ENCODE measurements at regions not wholly inside any gene's neighbourhood (a gene's known extent, or its start where the extent isn't known, plus 50 kb on each side); places are given as distances from the start of the nearest gene placed in this dataset.

DNA sequence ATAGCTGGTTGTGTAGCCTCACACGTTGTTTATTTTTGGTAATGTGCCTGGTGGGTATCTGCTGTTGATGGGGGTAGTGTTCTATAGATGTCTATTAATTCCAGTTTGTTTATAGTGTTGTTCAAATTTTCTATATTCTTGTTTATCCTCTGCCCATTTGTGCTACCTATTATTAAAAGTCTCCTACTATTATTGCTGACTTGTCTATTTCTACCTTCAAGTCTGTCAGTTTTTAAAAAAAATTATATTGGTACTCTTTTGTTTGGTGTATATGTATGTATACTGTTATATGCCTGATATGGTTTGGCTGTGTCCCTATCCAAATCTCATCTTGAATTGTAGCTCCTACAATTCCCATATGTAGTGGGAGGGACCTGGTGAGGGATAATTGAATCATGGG is 578.6 kb downstream of the PCDH7 start:
- DNase-seq: no peak

DNA sequence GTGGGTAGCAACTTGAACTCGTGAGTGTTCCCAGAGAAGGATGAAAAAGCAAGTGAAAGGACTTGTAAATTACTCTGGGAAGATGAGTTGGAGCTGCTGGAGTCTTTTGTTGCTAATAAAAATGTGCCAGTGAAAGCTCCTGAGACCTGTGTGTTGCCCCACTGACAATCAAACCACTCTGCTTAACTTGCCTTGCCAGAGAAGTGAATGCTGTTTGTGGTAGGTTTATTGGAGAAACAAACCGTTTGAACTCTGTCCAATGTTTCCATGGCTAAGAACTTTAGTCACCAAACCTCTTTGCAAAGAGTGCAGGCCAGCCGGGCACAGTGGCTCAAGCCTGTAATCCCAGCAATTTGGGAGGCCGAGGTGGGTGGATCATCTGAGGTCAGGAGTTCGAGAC is 586.9 kb downstream of the PCDH7 start:
- no peak for DNase-seq

DNA sequence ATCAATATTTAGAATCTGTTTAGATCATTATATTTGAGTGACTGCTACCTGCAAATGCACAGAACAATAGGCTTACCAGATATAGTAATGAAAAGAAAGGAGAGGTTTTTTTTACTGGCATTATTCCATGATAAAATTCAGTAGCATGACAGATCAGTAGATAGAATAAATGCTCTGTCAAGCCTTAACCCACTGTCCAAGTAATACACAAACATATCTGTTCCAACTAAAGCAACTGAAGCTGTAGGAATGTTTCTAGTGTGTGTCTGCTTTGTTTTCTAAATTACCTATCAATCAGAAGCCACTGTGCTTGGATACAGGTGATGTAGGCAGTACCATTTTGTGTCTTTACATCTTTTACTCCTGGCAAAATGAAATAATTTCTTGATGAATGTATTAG is 604.6 kb downstream of the PCDH7 start:
- no peak for DNase-seq

DNA sequence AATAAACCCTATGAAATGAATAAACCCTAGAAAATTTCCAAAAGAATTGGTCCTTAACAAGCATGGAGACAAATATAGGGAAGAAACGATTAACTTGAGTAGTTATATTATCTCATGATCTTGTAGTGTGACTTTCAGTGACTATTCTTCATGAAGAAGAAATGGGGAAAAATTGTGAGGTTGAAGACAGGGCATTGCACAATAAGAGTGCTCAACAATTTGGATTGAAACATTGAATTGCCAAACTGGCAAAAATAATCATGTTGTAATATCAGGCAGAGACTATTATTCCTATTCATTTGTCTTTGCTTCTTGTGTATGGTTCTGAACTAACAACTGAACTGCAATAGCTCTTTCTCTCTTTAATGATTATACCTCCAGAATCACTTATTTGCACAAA is 605.1 kb downstream of the PCDH7 start:
- no peak for DNase-seq

DNA sequence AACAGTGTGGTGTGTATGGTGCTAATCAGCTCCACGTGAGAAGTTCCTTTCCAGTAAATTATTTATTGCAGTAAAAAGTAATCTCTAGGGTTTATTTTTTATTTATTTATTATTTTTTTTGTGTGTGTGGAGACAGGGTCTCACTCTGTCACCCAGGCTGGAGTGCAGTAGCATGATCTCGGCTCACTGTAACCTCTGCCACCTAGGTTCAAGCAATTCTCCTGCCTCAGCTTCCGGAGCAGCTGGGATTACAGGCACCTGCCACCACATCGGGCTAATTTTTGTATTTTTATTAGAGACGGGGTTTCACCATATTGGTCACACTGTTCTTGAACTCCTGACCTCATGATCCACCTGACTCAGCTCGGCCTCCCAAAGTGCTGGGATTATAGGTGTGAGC is 606.9 kb downstream of the PCDH7 start:
- DNase-seq: no peak

DNA sequence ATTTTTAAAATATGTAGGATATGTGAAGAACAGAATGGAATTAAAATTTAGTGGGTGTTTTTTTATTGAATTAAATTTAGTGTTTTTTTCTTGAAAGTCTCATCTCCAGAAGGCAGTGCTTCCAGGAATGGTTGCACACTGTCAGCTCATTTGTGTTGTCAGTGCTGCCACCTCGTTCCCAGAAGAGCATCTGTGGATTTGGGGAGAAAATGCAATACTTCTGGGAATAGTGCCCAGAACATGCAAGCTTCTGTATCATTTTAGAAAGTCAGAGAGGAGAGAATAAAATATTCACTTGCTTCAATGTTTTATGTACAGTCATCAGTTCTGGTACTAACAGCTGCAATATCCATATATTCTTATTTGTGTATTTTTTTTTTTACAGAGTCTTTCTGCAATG is 608.8 kb downstream of the PCDH7 start:
- DNase-seq: no peak

DNA sequence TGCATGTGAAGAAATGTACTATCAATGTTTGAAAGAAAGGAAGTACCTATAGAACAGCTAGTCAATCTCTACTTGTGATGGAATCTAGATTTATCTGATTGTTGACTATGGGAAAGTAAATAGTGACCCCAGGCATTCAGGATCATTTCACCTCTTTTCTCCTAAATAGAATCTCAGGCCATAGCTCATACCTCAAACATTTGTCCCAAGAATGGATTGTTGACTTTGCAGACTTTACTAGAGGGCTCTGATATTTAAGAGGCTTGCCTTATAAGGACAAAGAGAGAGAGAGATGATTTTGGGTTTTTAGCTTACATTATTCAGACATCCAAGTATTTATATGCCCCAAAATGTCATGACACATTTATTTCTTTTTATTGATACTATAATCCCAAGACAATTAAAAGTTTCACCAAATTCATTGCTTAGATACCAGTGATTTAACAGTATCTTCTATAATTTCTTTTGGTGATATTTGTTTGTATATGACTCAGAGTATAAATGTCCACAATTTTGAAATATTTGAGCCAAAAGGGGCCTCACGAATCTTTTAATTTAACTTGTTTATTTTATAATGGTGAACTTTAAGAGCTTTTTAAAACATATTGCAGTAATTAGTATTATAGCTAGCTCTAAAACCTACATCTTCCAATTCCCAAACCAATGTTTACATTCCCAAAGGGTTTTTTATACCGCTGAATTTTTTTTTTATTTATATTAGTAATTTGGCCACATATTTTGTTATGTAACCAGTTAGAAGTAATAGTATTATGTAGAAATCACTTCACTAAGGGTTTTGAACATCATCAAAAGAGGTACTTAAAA is 614.1 kb downstream of the PCDH7 start:
- DNase-seq: no peak

DNA sequence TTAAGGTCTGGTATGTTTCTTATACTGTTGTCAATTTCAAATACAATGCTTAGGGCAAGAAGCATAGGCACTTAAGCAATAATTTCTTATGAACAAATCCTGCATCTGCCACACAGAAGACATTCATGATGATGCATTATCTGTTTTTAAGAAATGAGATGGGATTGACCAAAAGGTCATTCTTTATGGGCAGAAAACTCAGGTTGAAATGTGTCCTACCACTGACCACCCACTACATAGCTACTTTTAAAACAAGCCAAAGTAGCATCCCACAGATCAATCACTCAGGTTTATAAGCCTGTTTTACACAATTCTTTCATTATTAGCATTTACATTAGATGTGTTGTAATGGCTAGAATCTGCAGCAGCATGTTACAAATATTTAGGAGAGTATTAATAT is 617.8 kb downstream of the PCDH7 start:
- no peak for DNase-seq

DNA sequence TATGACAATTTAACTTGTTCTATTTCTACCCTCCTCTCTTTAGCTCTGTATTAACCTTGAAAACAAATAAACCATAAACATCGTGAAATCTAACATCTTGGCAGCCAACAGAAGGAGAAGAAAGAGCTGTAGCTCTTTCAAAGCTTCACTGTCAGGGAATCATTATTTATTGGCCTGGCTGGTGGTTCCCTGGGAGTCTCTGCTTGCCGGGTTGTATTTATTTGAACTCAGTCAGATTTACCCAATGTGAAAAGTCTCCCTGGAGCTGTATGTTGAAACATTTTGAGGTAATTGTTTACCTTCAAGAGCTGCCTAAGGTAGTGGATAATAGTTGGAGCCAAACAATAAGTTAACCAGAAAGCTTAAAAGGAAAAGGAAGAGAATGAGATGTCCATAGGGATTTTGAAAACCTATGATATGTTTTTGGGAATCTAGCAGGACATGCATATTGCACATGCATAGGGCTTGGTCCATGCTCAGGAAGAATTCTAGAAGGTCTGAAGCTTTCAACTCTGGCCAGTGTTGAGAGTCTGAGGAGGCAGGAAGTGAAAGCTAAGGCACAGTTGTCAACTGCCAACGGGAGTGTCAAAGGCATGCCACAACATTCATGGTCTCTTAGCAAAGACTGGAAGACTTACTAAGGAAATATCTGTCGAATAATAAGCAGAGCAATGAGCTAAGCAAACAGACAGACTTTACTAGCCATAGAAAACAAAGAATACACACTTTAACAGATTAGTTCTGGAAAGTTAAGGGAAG is 621.6 kb downstream of the PCDH7 start:
- no peak for DNase-seq

DNA sequence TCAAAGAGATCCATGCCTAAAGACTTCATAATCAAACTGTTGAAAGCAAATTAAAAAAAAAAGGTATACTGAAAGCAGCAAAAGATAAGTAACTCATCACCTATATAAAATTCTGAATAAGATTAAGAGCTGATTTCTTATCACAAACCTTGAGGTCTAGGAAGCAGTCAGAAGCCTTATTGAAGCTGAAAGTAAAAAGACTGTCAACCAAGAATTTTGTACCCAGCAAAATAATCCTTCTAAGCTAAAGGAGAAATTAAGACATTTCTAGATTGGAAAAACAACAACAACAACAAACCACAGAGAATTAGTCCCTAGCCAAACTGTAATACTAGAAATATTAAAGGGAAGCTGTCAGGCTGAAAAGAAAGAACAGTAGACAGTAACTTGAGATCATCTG is 622.9 kb downstream of the PCDH7 start:
- DNase-seq: no peak

DNA sequence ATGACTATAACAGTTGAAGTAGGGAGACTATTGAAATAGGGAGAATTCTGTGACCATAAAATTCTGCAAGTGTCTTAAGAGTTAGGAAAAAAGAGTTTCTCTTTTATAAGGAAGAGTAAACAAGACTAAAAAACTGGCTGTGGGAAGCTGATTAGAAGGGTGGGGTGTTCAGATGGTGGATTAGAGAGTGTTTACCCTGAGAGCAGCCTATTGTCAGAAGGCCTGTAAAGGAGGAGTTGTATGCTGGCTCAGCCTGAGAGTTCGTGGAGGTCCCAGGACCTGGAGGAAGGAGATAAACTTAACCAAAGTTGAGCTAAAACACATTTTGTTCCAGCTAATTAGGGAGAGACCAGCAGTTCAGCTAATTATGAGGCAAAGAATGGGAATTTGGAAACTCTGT is 629.7 kb downstream of the PCDH7 start:
- no peak for DNase-seq

DNA sequence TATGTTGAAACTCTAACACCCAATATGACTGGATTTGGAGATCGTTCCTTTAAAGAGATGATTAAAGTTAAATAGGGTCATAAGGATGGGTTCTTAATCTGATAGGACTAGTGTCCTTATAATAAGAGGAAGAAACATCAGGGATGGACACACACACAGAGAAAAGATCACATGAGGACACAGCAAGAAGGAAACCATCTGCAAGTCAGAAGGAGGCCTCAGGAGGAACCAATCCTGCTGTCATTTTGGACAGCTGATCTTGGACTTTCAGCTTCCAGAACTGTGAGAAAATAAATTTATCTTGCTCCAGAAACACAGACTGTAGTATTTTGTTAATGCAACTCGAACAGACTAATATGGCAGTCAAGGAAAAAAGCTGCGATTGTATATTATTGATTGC is 631.5 kb downstream of the PCDH7 start:
- no peak for DNase-seq

DNA sequence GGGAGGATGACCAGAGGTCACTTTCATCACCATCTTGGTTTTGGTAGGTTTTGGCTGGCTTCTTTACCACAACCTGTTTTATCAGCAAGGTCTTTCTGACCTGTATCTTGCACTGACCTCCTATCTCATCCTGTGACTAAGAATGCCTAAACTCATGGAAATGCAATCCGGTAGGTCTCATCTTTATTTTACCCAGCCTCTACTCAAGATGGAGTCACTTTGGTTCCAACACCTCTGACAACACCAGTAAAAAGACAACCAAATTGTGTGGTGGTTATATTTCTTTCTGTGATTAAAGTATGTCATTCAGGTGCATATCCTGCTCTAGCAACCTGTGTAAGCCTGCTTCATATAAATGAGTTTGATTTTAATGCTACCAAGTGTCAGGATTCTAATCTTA is 636.7 kb downstream of the PCDH7 start:
- DNase-seq: no peak

DNA sequence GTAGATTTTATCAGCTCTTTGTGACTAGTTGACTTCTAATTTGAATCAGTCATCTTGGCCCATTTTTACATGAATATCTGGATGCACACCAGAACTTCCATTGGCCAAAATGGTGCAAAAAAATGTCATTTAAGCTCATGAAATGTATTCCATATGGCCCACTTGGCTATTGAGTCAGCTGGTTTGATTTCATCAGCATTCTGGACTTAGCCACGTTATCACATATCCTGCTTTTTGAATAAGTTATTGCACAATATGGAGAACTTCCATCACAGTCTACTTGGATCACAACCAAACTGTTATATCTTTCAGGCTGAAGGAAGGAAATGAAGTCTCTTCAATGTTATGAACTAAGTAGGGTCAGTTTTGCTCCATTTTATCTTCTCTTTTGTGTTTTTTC is 640.6 kb downstream of the PCDH7 start:
- DNase-seq: no peak

DNA sequence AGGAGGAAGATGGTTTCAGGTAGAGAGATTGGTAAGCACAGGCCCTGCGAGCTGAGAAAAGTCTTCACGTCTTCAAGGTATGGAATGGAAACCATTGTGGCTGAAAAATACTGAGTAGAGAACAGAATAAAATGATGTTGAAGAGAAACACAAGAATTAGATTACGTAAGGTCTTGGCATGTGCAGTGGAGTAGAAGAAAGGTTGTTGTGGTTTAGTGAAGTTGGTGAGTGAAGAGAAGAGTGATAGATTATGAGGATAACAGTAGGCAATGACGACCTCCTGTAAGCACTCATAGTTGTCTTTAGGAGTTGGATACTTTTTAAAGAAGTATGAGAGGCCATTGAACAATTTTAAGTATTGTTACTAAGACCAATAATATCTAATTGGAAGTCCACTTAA is 642.6 kb downstream of the PCDH7 start:
- DNase-seq: no peak

DNA sequence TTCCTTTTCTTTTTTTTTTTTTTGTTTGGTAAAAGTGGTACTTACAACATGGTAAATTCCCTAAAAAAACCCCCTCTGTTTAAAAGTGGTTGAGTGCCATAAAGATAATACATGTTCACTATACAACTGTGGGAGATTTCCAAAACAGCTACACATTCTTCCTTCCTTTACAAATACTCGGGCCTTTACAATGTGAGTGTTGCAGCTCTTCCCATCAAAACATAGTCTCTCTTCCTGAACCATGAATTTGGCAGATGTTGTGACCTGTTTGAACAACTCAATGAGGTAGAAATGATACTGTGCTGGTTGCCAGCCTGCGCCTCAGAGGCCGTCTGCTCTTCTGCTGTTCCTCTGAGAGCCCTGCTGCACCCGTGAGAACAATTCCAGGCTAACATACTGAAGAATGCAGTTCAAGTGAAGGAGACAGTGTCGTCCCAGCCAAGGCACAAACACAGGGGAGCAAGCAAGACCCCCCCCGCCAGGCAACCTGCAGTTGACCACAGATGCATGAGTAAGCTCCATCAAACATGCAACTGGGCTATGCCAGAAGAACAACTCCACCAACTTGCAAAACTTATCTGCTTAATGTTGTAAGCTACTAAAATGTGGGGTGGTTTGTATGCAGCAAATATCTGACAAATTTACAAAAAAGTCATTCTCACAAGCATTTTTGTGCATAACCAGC is 645.0 kb downstream of the PCDH7 start:
- no peak for DNase-seq

DNA sequence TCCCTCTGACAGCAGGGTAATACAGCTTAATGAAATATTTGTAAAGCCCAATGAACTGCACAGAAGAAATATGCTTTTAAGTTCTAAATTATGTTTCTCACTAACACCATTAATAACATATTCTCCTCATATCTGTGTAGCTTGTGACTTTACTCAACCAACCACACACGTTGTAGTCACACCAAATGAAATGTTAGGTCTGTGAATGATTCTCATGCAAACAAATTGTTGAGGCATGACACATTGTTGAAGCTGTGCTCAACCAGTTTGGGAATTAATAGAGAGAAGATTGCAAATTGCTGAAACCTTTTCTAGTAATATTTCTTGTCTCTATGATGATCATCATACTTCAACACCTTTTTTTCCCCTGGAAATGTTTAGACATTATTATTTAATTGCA is 645.9 kb downstream of the PCDH7 start:
- DNase-seq: no peak

DNA sequence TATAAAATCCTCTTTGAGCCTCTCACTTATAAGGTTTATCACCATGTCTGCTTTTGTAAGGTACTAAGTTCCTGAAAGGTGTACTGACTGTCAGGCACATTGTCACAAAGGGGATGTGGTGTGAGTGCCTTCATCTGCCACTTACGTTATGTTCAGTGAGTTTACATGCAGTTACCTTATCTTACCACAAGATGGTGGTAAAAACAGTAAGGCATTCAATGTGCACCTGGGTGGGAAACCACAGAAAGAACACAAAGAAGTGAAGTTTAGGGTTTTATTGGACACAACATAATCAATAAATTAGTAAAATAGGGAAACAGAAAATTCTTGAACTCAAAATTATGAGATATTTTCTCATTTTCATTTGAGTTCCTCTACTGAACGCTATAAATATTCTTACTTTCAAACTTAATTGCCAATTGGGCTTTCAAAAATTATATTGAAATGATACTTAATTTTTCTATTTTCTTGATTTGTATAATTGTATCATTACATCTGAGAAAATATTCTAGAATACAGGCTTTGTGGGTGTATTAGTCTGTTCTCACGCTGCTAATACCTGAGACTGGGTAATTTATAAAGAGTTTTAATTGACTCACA is 650.8 kb downstream of the PCDH7 start:
- no peak for DNase-seq

DNA sequence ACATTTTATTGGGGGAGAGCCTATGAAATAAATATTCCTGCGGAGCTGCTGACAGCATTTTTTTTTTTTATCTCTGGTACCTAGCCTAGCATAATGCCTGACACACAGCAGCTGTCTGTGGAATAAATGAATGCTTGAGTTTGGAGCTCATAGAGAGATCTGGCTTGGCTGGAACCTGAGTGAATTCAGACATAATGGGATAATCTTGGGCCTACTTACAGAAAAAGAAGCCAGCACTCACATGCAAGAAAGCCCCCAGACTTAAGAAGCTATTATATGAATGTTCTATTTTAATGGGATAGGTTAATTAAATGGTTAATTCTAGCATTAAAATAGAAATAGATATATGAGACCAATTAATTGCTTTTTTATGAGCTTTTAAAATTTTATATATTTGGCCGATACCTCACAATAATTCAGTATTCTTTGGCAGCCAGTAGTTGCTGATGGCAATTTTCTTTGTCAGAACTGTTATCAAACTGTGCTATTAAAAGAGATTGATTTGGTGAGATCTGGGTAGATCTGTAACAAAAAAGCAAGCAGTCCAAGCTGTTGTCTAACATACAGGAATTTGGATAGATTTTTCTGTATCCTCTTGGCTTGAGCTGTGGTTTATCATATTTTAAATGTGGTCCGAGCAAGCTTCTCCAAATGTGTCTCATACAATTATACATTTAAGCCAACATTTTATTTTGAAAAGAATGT is 654.2 kb downstream of the PCDH7 start:
- no peak for DNase-seq

DNA sequence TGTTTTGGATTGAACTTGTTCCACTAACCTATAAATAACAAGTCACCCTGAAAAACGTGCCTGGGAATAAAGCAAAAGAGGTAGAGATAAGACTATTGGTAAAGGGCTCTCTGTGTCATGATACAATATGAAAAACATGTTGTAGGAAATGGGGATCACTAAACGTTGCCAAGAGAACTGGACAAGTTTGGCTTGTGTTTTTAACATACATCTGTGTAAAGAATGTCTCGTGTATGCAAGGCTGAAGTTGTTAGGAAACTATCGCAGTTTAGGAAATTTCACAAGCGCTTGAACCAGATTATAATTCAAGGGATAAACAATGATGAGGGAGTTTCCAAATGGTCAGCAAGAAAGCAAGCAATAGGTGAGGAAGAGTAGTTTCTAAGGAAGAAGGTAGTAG is 655.8 kb downstream of the PCDH7 start:
- DNase-seq: no peak

DNA sequence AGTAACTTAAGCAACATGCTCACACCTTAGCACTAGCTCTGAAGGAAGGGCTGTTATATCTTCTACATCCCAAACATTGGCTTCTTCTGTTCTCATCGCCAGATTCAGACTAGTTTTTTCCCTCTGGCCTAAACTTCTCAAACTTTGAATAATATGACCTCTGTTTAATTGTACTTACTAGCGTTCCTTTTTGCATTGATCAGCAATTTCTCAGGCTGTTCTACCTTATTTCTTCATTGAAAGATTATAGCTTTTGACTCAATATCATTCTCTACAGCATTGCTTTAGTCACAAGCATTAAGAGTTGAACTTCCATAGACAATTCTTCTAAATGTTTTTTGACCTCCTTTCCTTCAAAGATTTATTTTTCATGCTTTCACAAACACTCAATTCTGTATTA is 659.2 kb downstream of the PCDH7 start:
- no peak for DNase-seq

DNA sequence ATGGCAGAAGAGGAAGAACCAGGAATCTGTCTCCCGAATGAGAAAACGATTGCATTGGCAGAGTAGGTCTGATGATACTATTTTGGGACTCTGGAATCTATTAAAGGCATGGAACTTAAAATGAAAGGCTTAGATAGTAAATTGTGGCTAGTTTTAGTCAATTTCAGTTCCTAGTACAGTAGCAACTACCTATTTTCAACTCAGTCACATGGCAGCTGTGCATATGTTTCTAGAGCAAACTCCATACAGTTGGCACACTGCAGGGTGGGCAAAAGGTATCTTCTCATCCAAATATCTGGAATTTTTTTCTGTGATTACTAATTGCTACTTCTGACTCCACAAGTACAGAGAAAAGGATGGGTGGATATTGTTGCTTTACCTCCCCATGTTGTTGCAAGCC is 663.6 kb downstream of the PCDH7 start:
- no peak for DNase-seq

DNA sequence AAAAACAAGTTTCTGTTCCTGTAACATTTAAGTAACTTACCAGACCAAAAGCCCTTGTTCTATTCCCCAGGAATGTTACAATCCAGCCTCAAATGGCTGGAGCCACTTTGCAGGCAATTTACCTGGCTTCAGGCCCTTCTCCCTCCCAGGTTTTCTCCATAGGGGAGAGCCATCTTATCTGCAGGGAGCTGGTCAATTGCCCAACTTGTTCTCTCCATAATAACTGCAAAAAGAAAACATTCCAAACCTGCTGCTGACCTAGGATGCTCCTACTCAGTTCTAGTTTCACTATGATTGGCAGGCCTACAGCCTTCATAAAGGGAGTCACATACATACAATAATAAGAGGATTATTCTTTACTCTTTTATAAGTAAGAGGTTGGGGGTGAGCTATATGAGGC is 670.7 kb downstream of the PCDH7 start:
- no peak for DNase-seq

All from stimulated activated CD4-positive, alpha-beta T cell treated with anti-CD3 and anti-CD28 coated beads, Interleukin-4, amount 100 ng/mL, for 4 hours (primary cell).